ENCODE measurements at regions not wholly inside any gene's neighbourhood (a gene's known extent, or its start where the extent isn't known, plus 50 kb on each side); places are given as distances from the start of the nearest gene placed in this dataset.

DNA sequence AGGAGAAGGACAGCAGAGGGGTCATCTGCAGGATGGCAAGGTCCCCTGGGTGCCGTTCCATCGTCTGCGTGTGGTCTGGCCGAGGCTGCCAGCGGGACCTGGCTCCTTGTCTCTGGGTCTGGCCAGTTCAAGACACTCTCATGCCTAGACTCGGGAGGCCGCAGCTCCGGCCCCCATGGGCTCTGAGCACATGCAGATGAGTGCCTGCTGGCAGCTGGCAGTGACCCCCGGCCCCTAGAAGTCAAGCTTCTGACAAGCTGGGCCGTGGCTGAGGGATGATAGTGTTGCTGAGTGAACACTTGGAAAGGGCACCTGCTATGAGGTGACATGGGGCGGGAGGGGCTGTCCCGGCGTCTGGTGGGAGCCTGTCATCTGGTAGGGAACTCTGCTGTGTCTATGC lies 1180.6 kb downstream of the BRD1 start:
- TF ChIP-seq CTCF (IDR thresholded peaks at IDR 0.05) (no peak), ZFX (IDR thresholded peaks at IDR 0.05; ENCODE audit: borderline replicate concordance) (no peak)
